ENCODE measurements at regions not wholly inside any gene's neighbourhood (a gene's known extent, or its start where the extent isn't known, plus 50 kb on each side); places are given as distances from the start of the nearest gene placed in this dataset.

- TF ChIP-seq HDGF (IDR thresholded peaks at IDR 0.05; ENCODE audit: borderline replicate concordance) (no peak), ARNT (IDR thresholded peaks at IDR 0.05) (no peak), SP1 (IDR thresholded peaks at IDR 0.05) (no peak), BHLHE40 (IDR thresholded peaks at IDR 0.05; ENCODE audit: borderline replicate concordance) (no peak), ELF4 (IDR thresholded peaks at IDR 0.05) (no peak), NFRKB (IDR thresholded peaks at IDR 0.05) (no peak), ZNF384 (IDR thresholded peaks at IDR 0.05) (no peak), L3MBTL2 (conservative IDR thresholded peaks at IDR 0.05) (no peak), FOXM1 (IDR thresholded peaks at IDR 0.05; ENCODE audit: borderline replicate concordance) (no peak)
Observed at GRCh38 chr15:69747193-69747592, 294.6 kb downstream of the RPLP1 start.

All from HEK293T (cell line).